Mucosa of stomach (tissue), 1 donor: ENCODE measurements at regions not wholly inside any gene's neighbourhood (a gene's known extent, or its start where the extent isn't known, plus 50 kb on each side); places are given as distances from the start of the nearest gene placed in this dataset.

Source experiments
- H3K27me3 ChIP-seq: one replicate; pipeline ENCODE4 v1.7.0; 2013; ENCODE audit warnings: mild to moderate bottlenecking, low read length; ENCODE audit not compliant: control insufficient read depth, insufficient read depth
- H3K36me3 ChIP-seq: one replicate; pipeline ENCODE4 v1.7.0; 2013; ENCODE audit warnings: low read length; ENCODE audit not compliant: control insufficient read depth, insufficient read depth
- H3K4me1 ChIP-seq: one replicate; pipeline ENCODE4 v1.7.0; 2013; ENCODE audit warnings: mild to moderate bottlenecking, low read length; ENCODE audit not compliant: control insufficient read depth, insufficient read depth
- H3K4me3 ChIP-seq: one replicate; pipeline ENCODE4 v1.7.0; 2013; ENCODE audit warnings: low read length
- H3K9ac ChIP-seq: one replicate; pipeline ENCODE4 v1.7.0; 2013; ENCODE audit warnings: mild to moderate bottlenecking, low read length, moderate library complexity
- H3K9me3 ChIP-seq: one replicate; pipeline ENCODE4 v1.7.0; 2013; ENCODE audit warnings: mild to moderate bottlenecking, low read length, moderate library complexity; ENCODE audit not compliant: control insufficient read depth
- donor health status: Pancreatic carcinoma.

DNA sequence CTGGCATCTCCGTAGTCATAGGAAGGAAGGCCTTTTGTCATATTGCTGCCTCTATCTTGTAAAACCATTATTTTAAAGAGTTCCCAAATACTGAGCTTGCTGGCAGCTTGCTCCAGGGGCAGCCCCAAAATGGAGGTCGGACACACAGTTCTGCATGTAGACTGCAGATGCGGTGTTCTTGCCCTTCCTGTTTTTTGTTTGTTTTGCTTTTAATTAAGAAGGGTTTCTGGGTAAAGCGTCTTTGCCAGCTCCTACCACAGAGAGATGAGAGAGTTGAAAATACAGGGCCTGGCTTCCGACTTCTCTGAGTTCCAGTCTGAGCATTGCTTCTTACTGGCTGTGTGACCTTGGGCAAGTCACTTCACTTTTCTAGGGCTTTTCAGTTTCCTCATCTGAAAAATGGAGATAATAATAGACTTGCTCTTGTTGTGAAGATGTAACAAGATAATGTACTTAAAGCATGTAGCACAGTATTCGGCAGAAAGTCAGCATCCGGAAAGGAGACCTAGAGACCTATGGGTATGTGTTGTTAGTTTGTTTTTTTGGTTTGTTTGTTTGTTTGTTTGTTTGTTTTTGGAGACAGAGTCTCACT is 67.8 kb upstream of the GSE1 start:
- H3K4me3 ChIP-seq = no peak overlapping the region
- no peaks in the 10 kb centered on the region for H3K9me3 ChIP-seq
- peaks cover 5% of the 10 kb centered on the region for H3K4me1 ChIP-seq
- no peaks in the 10 kb centered on the region for H3K27me3 ChIP-seq
- H3K9ac ChIP-seq = no peak overlapping the region
- H3K36me3 ChIP-seq = no peaks in the 10 kb centered on the region

DNA sequence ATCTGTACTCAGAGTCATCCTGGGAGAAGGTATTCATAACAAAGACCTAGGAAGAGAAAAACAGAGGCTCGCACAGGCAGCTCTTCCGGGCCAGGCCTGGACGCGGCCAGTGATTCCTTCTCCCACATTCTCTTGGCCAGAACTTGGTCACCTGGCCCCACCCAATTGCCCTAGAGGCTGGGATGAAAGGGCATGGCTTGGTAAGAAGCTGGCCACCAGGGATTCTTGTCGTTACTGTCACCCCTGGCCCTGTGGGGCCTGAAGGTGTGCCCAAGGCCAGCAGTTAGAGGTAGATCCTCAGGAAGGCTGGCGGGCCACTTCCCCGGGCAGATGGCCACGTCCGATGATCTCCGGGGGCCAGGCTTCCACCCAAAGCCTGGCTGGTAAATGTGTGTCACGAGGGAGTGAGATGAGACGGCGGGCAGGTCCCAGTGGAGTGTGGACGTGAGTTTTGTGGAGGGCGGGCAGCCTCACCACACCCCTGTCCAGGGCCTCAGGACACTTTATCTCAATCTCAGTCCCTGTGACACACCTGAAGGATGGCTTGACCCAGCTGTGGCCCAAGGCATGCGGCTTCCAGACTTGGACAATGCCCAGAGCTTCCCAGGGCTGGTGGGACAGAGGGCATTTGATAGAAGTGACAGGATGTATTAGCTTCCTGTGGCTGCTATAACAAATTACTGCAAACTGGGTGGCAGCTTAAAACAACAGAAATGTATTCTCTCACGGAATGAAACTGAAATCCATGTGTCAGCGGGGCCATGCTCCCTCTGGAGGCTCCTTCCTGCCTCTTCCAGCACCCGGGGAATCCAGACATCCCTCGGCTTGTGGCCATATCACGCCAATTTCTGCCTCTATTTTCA is 66.3 kb upstream of the GSE1 start:
- H3K4me1 ChIP-seq = peaks cover 5% of the 10 kb centered on the region
- no peaks in the 10 kb centered on the region for H3K9me3 ChIP-seq
- no peaks in the 10 kb centered on the region for H3K27me3 ChIP-seq
- H3K9ac ChIP-seq = no peak overlapping the region
- H3K36me3 ChIP-seq = no peaks in the 10 kb centered on the region
- no peak overlapping the region for H3K4me3 ChIP-seq

DNA sequence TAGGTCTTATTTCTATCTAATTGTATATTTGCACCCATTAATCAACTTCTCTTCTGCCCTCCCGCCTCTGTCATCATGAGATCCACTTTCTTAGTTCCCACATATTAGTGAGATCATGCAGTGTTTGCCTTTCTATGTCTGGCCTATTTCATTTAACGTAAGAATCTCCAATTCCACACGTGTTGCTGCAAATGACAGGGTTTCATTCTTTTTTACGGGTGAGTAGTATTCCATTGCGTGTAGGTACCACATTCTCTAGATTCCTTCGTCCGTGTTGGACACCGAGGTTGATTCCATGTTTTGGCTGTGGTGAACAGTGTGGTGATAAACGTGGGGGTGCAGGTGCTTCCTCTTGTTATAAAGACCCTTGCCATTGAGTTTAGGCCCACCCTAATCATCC is 64.7 kb upstream of the GSE1 start:
- Histone ChIP-seq H3K9me3 (no peaks in the 10 kb centered on the region), H3K9ac (no peak overlapping the region), H3K4me3 (no peak overlapping the region), H3K4me1 (no peaks in the 10 kb centered on the region), H3K36me3 (no peaks in the 10 kb centered on the region), H3K27me3 (no peaks in the 10 kb centered on the region)

- Histone ChIP-seq H3K4me1 (peaks cover 6% of the 10 kb centered on the region), H3K9me3 (no peaks in the 10 kb centered on the region), H3K36me3 (no peaks in the 10 kb centered on the region), H3K27me3 (no peaks in the 10 kb centered on the region), H3K9ac (no peak overlapping the region), H3K4me3 (no peak overlapping the region)
Measured at GRCh38 chr16:85549766-85550421, 63.2 kb upstream of the GSE1 start.

DNA sequence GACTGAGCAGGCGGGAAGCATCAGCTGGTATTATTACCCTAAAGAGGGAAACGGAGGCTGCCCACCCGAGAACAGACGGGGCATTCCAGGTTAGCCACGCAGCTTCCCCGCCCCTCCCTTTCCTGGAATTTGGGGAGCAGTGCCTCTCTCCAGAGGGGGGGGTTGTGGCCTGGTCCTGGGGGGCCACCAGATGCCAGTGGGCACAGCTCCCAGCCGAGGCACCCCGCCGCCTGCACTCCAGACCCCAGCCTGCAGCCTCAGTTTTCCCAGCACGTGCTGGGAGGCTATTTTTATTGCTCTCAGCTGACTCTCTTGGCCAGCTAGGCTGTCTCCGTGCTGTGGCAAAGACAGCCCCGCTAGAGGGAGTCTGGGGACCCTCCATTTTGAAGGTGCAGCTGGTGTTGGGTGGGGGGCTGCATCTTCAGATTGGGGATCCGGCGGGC is 62.7 kb upstream of the GSE1 start:
- no peaks in the 10 kb centered on the region for H3K27me3 ChIP-seq
- H3K36me3 ChIP-seq = no peaks in the 10 kb centered on the region
- no peaks in the 10 kb centered on the region for H3K9me3 ChIP-seq
- no peak overlapping the region for H3K9ac ChIP-seq
- no peak overlapping the region for H3K4me3 ChIP-seq
- H3K4me1 ChIP-seq = peaks cover 6% of the 10 kb centered on the region

- no peaks in the 10 kb centered on the region for H3K27me3 ChIP-seq
- no peak overlapping the region for H3K9ac ChIP-seq
- H3K4me3 ChIP-seq = no peak overlapping the region
- H3K9me3 ChIP-seq = no peaks in the 10 kb centered on the region
- H3K4me1 ChIP-seq = peaks cover 6% of the 10 kb centered on the region
- H3K36me3 ChIP-seq = no peaks in the 10 kb centered on the region
Measured at GRCh38 chr16:85550953-85551924, 61.9 kb upstream of the GSE1 start.

DNA sequence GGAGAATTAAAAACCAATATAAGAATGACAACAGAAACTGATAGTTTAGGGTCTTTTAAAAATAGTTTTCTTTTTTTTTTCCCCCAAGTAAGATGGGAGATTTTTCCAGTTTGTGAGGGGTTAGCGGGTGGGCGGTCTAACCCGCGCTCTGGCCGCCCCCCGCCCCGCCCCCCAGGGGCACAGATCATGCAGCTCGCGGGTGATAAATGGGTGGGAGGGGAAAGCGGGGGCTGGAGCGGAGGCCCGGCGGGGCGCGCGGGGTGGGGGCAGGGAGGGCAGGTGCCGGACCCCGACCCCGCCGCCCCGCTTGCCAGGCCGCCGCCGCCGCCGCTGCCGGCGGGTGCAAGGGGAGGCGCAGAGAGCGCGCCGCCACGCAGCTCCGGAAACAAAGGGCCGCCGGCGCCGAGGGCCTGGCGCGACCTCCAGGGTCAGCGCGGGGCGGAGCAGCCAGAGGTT is 60.1 kb upstream of the GSE1 start:
- Histone ChIP-seq H3K4me1 (peaks cover 17% of the 10 kb centered on the region), H3K9ac (peak overlapping the region; percentile 37)

GRCh38 chr16:85553436-85554113 is 59.5 kb upstream of the GSE1 start:
- no peaks in the 10 kb centered on the region for H3K36me3 ChIP-seq
- peaks cover 22% of the 10 kb centered on the region for H3K4me1 ChIP-seq
- H3K9ac ChIP-seq = peak overlapping the region; percentile 61
- H3K27me3 ChIP-seq = no peaks in the 10 kb centered on the region
- H3K4me3 ChIP-seq = peak overlapping the region; percentile 74
- H3K9me3 ChIP-seq = no peaks in the 10 kb centered on the region

More for the DNA sequence above, 60.1 kb upstream of the GSE1 start:
- Histone ChIP-seq H3K4me3 (no peak overlapping the region), H3K27me3 (no peaks in the 10 kb centered on the region), H3K36me3 (no peaks in the 10 kb centered on the region), H3K9me3 (no peaks in the 10 kb centered on the region)

- H3K27me3 ChIP-seq = no peaks in the 10 kb centered on the region
- H3K9me3 ChIP-seq = no peaks in the 10 kb centered on the region
- H3K9ac ChIP-seq = peak overlapping the region; percentile 78
- peaks cover 30% of the 10 kb centered on the region for H3K4me1 ChIP-seq
- H3K36me3 ChIP-seq = no peaks in the 10 kb centered on the region
- peak overlapping the region; percentile 74 for H3K4me3 ChIP-seq
Measured at GRCh38 chr16:85554114-85554888, 58.8 kb upstream of the GSE1 start.

DNA sequence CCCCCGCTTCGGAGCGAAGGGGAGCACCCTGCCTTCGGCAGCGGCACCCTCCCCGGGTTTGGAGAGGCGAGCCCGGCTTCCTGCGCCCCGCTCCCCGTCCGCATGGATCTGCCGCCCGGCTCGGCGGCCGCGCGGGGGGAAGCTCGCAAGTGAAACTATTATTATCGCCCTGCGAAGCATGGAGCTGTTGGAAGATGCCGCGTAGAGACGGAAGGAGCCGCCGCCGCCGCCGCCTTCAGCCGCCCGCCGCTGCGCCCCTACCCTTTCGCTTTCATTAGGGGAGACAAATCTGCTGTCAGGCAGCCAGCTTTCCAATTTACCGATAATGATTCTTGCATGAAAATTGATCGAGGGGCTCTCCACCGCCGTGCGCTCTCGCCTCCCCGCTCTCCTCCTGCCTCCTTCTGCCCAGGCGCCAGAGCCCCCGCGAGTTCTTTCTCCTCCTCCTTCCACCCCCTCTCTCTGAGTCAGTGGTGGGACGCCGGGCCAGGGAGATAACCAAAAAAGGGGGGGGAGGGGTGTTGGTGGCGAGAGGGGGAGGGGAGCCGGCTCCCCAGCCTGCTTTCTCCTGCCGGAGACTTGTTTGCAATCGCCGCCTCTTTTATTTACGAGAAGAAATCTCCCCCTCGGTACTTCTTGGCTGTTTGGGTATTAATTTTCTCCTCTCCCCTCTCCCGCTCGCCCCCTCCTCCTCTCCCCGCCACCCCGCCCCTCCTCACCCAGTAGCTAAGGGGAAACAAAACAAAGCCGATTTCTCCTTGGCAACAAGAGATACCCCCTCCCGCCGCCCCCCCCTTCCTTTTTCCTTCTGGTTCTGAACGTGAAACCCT is 58.0 kb upstream of the GSE1 start:
- H3K4me3 ChIP-seq = peak overlapping the region; percentile 63
- H3K27me3 ChIP-seq = no peaks in the 10 kb centered on the region
- H3K9ac ChIP-seq = peak overlapping the region; percentile 78
- H3K9me3 ChIP-seq = no peaks in the 10 kb centered on the region
- peaks cover 37% of the 10 kb centered on the region for H3K4me1 ChIP-seq
- no peaks in the 10 kb centered on the region for H3K36me3 ChIP-seq
